HL-60 (cell line): ENCODE measurements at regions not wholly inside any gene's neighbourhood (a gene's known extent, or its start where the extent isn't known, plus 50 kb on each side); places are given as distances from the start of the nearest gene placed in this dataset.

Experiments used
- CTCF ChIP-seq: IDR thresholded peaks from one replicate; pipeline ENCODE4 v1.5.1; 2011; ENCODE audit warnings: low read length, control low read depth, inconsistent platforms; ENCODE audit not compliant: insufficient read depth
- GABPA ChIP-seq: IDR thresholded peaks from 2 replicates; pipeline ENCODE4 v1.6.1; 2012; ENCODE audit warnings: low read depth
- POLR2AphosphoS5 ChIP-seq: IDR thresholded peaks from 2 replicates; pipeline ENCODE4 v1.6.1; 2012; ENCODE audit warnings: low read depth
- REST ChIP-seq: IDR thresholded peaks from 2 replicates; pipeline ENCODE4 v1.6.1; 2012; ENCODE audit warnings: low read depth; ENCODE audit not compliant: insufficient replicate concordance

- TF ChIP-seq CTCF (no peak), REST (no peak), POLR2AphosphoS5 (no peak), GABPA (no peak)
These were observed 493.2 kb upstream of the KCNMB2 start for GRCh38 chr3:178043084-178043483.
